GM12801 (cell line): ENCODE measurements at regions not wholly inside any gene's neighbourhood (a gene's known extent, or its start where the extent isn't known, plus 50 kb on each side); places are given as distances from the start of the nearest gene placed in this dataset.

Experiments used
- TF ChIP-seq, protein P1 (sequence below): IDR thresholded peaks from one replicate; pipeline ENCODE4 v1.5.1; 2011; ENCODE audit warnings: control low read depth; ENCODE audit not compliant: insufficient read length; ENCODE audit errors: extremely low read depth

DNA sequence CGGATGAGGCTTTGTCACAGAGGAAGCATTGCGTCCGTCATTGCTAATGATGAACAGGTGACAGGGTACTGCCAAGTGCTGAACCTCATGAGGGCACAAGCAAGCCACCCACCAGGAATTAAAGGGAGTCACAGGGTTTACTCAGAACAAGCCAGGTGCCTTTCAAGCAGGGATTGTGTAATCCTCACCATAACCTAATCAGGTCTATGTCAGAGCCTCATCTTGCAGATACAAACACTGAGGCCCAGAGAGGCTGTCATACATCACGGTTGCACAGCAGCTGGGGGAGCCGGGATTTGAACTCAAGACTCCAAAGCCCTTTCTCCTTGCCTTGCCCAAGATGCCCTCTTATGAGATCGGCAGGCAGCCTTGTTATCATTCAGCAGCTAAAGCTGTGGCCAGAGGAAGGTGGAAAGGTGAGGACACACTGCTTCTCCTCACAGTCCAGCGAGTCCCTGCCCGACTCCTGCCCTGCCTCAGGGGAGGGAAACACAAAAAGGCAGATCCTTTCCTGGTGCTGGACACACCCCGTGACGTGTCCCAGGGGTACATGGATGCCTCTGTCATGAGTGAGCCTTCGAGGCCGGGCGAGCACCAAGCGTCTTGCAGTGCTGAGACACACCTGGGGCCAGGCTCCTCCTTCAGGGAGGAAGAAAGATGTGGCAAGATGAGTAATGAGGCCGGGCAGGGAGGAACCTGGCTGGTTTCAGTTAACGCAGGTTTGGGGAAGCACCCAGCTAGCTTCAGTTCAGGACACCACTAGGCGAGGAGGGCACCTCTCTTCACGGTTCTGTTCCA lies 214.9 kb downstream of the LY86 start:
- TF ChIP-seq, protein P1, sequence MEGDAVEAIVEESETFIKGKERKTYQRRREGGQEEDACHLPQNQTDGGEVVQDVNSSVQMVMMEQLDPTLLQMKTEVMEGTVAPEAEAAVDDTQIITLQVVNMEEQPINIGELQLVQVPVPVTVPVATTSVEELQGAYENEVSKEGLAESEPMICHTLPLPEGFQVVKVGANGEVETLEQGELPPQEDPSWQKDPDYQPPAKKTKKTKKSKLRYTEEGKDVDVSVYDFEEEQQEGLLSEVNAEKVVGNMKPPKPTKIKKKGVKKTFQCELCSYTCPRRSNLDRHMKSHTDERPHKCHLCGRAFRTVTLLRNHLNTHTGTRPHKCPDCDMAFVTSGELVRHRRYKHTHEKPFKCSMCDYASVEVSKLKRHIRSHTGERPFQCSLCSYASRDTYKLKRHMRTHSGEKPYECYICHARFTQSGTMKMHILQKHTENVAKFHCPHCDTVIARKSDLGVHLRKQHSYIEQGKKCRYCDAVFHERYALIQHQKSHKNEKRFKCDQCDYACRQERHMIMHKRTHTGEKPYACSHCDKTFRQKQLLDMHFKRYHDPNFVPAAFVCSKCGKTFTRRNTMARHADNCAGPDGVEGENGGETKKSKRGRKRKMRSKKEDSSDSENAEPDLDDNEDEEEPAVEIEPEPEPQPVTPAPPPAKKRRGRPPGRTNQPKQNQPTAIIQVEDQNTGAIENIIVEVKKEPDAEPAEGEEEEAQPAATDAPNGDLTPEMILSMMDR, result no peak

DNA sequence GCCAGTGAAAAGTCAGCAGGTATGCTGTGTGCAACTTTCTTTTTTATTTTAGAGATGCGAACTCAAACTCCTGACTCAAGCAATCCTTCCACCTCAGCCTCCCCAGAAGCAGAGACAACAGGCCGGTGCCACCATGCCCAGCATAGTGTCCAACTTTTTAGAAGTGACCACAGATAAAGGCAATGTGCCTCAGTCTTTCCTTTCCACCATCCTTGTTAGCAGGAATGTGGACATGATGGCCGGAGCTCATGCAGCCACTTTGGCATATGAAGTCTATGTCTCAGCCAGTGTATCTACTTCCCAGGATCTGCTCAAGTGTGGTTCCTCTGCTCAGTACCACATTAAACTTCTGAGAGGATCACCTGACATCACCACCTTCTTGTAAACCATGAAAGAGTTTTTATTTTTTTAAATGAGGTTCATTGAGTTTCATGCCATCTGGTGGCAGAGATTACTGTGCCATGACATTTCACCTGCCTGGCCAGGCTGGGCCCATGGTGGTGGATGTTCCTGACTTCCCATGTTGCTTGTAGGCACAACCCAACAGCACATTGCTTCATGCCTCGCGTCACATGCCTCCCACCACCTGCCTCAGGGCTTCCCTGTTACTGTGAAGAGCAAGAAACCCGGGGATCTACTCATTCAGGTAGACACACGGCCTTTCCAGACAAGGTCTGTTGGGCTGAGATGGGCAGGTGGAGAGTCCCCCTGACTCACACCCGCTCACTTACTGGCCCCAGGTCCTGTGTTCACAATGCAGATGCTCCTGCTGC lies 216.5 kb downstream of the LY86 start:
- TF ChIP-seq, protein P1, result no peak

DNA sequence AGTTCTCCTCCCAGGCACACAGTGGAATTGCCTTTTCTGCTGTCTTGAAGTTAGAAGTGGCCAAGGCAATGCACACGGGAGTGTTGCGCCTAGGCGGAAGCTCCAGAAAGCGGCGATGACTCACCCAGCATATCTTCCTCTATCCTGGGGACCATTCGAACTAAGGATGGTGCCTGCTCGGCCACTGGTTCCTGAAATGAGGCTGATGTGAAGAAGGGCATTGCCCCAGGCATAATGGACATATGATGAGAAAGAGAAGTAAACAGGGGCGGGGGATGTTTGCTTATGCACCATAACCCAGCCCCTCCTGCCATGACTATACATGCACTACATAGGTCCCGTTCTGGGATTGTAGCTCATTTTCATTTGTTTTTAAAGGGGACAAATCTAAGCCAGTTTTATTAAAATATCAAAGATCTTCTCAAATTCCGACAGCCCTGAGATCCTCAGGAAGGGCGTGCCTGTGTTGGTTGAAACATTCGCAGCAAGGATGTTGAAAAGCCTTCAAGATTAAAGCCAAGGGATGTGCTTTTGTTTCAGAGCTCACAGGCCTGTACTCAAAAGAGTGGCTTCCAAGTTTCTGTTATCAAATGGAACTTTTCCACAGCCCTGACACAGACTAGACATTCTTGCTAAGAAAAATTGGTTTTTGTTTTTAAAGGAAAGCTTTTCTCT lies 218.5 kb downstream of the LY86 start:
- TF ChIP-seq, protein P1, result no peak

DNA sequence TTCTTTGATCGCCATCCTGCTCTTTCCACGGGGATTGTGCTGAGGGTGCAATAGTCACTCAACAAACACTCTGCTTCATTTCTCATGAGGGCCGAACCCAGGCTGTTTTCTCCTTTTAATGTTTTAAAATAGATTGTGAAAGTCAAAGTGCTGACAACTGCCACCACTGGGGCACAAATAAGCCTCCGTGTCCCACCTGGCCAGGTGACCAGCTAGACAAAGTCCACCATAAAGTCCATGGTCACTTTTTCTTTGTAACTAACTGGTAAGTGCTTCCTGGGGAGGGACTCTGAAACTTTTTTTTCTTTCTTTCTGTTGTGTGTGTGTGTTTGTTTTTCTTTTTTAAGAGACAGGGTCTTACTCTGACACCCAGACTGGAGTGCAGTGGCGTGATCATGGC lies 219.8 kb downstream of the LY86 start:
- TF ChIP-seq, protein P1, result no peak

DNA sequence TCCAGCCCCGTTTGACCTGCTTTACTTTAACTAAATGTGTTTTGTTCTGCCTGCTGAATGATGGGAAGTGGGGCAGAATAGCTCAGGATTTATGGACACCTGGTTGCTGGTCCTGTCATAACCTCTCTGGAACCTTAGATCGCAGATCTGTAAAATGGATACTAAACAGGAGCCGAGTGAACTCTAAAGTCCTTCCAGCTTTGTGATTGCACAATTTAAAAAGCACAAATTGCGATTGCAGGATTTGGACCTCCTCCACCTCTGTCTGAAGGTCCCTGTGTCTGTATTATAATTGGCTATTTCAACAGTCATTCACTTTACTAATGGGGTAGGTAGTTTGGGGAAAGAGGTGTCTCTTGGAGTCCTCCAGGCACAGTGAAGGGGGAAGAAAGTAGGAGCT lies 220.4 kb downstream of the LY86 start:
- TF ChIP-seq, protein P1, result no peak

DNA sequence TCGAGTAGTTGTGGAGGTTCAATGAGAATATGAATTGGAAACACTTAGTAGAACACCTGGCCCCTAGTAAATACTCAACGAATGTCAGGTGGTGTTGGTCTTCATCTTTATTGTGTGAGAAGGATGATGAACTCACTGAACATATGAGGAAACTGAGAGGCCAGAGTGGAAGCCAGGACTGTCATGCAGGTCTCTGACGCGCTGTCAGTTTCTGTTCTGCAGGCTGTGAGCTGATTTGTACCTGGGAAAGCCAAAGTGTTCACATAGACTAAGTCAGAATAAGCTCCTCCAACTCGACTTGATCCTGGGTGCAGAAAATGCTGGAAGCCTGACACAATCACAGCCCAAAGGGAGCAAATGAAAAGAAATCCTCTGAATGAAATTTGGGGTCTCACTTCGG lies 222.2 kb downstream of the LY86 start:
- TF ChIP-seq, protein P1, result no peak
